ENCODE measurements at regions not wholly inside any gene's neighbourhood (a gene's known extent, or its start where the extent isn't known, plus 50 kb on each side); places are given as distances from the start of the nearest gene placed in this dataset.

DNA sequence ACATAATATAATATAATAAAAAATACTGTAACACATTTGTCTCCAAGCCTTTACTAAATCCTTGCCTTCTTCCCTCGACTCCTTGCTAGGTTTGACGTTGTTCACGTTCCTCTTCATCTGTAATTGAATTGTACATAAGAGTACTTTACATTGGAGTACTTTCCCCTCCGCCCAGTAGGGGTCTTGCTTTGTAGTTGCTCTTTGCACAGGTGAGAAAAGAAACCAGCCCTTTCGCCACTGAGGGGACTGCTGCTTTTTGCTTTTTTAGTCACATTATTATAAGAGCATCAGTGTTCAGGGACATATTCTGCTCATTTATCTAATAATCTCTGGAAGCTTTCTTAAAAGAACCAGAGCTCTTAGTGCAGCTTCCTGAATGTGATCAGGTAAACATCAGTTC is 115.0 kb downstream of the CETN3 start:
- Histone ChIP-seq H2BK120ac (ENCODE audit: low read depth, low read length) (no peak overlapping the region), H3K4me2 (ENCODE audit: low read depth, low read length) (no peak overlapping the region), H3K4me1 (ENCODE audit: control insufficient read depth, insufficient read depth, low read length) (no peaks in the 10 kb centered on the region), H3K4me3 (ENCODE audit: insufficient read depth, low read depth, low read length) (no peak overlapping the region), H3K9ac (ENCODE audit: low read depth, low read length) (no peak overlapping the region), H3K79me1 (ENCODE audit: low read depth in 1 of 2, low read length in 2 of 2) (no peaks in the 10 kb centered on the region), H4K5ac (ENCODE audit: low read depth, low read length) (no peak overlapping the region), H4K8ac (ENCODE audit: low read depth in 2 of 2, low read length in 2 of 2) (no peak overlapping the region), H2AFZ (replicated peaks; ENCODE audit: low read length, poor library complexity) (no peak overlapping the region), H3K14ac (replicated peaks; ENCODE audit: low read depth, low read length) (no peak overlapping the region), H3K9me1 (ENCODE audit: insufficient read depth, low read length) (no peaks in the 10 kb centered on the region), H3K4ac (ENCODE audit: low read depth, low read length) (no peak overlapping the region), H4K91ac (ENCODE audit: insufficient read depth, low read depth, low read length) (no peak overlapping the region), H3K56ac (ENCODE audit: extremely low read depth, insufficient read depth, low read length) (no peak overlapping the region), H4K20me1 (ENCODE audit: insufficient read depth, low read length) (no peaks in the 10 kb centered on the region), H3K18ac (ENCODE audit: low read depth, low read length) (no peak overlapping the region), H3K9me3 (ENCODE audit: control insufficient read depth, insufficient read depth, low read length) (no peaks in the 10 kb centered on the region), H2BK20ac (ENCODE audit: low read depth, low read length) (no peak overlapping the region), H2BK5ac (ENCODE audit: low read depth, low read length, poor library complexity, severe bottlenecking) (no peak overlapping the region), H3K36me3 (ENCODE audit: control insufficient read depth, insufficient read depth, low read length) (no peaks in the 10 kb centered on the region), H2BK15ac (ENCODE audit: low read depth, low read length) (no peak overlapping the region), H2AK5ac (ENCODE audit: low read depth, low read length) (no peak overlapping the region), H3K27ac (ENCODE audit: insufficient read depth, low read length) (no peak overlapping the region), H3K23ac (ENCODE audit: low read depth, low read length) (no peak overlapping the region), H2AK9ac (replicated peaks; ENCODE audit: low read depth, low read length, poor library complexity) (no peak overlapping the region), H3K27me3 (ENCODE audit: control insufficient read depth, insufficient read depth, low read length) (no peaks in the 10 kb centered on the region)
- no peak for DNase-seq
- CTCF ChIA-PET, result no interaction called here
- no TSS peak for BruUV-seq (replicated peaks)
- POLR2A ChIA-PET (ENCODE audit: unreplicated experiment), result no interaction called here
- ATAC-seq (ENCODE audit: low read depth), result no peak
- WGBS, 2 experiments (ENCODE audit: extremely low coverage in 2 of 2, insufficient read length in 1 of 2), result no CpG with 5 or more reads among the region's 5 CpGs
- in situ Hi-C loops (cut with MboI; ENCODE audit: low sequenced_read_pairs), result no loop called here
- dilution Hi-C loops (cut with HindIII; ENCODE audit: low sequenced_read_pairs, unreplicated experiment), result no loop called here
- TF ChIP-seq SMC3 (IDR thresholded peaks at IDR 0.05; ENCODE audit: low read depth, low read length), result no peak
- no peak for TF ChIP-seq RAD21 (IDR thresholded peaks at IDR 0.05; ENCODE audit: low read length)
- no peak for TF ChIP-seq MAZ (IDR thresholded peaks at IDR 0.05; ENCODE audit: borderline replicate concordance, low read depth, low read length)
- no peak for TF ChIP-seq CHD1 (IDR thresholded peaks at IDR 0.05; ENCODE audit: low read depth, low read length)
- TF ChIP-seq, protein P1, sequence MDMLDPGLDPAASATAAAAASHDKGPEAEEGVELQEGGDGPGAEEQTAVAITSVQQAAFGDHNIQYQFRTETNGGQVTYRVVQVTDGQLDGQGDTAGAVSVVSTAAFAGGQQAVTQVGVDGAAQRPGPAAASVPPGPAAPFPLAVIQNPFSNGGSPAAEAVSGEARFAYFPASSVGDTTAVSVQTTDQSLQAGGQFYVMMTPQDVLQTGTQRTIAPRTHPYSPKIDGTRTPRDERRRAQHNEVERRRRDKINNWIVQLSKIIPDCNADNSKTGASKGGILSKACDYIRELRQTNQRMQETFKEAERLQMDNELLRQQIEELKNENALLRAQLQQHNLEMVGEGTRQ (IDR thresholded peaks at IDR 0.05; ENCODE audit: low read depth, low read length), result no peak
- TF ChIP-seq CEBPB (IDR thresholded peaks at IDR 0.05; ENCODE audit: low read depth, low read length), result no peak
- no peak for TF ChIP-seq BHLHE40 (IDR thresholded peaks at IDR 0.05; ENCODE audit: low read depth, low read length)
- TF ChIP-seq MAFK (IDR thresholded peaks at IDR 0.05; ENCODE audit: low read depth, low read length), result no peak
- no peak for TF ChIP-seq RFX5 (IDR thresholded peaks at IDR 0.05; ENCODE audit: low read depth, low read length)
- TF ChIP-seq MXI1 (IDR thresholded peaks at IDR 0.05; ENCODE audit: borderline replicate concordance, low read depth, low read length), result no peak
- TF ChIP-seq, protein P2, sequence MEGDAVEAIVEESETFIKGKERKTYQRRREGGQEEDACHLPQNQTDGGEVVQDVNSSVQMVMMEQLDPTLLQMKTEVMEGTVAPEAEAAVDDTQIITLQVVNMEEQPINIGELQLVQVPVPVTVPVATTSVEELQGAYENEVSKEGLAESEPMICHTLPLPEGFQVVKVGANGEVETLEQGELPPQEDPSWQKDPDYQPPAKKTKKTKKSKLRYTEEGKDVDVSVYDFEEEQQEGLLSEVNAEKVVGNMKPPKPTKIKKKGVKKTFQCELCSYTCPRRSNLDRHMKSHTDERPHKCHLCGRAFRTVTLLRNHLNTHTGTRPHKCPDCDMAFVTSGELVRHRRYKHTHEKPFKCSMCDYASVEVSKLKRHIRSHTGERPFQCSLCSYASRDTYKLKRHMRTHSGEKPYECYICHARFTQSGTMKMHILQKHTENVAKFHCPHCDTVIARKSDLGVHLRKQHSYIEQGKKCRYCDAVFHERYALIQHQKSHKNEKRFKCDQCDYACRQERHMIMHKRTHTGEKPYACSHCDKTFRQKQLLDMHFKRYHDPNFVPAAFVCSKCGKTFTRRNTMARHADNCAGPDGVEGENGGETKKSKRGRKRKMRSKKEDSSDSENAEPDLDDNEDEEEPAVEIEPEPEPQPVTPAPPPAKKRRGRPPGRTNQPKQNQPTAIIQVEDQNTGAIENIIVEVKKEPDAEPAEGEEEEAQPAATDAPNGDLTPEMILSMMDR (conservative IDR thresholded peaks at IDR 0.05; ENCODE audit: low read depth, low read length), result no peak
- TF ChIP-seq POLR2A (IDR thresholded peaks at IDR 0.05; ENCODE audit: low read depth, low read length), result no peak
- no peak for TF ChIP-seq FOS (IDR thresholded peaks at IDR 0.05; ENCODE audit: low read depth, low read length)
- no peak for TF ChIP-seq NFE2L2 (IDR thresholded peaks at IDR 0.05; ENCODE audit: low read depth, low read length)
- intact Hi-C loops (cut with micrococcal nuclease), result no loop called here
